ENCODE measurements at regions not wholly inside any gene's neighbourhood (a gene's known extent, or its start where the extent isn't known, plus 50 kb on each side); places are given as distances from the start of the nearest gene placed in this dataset.

DNA sequence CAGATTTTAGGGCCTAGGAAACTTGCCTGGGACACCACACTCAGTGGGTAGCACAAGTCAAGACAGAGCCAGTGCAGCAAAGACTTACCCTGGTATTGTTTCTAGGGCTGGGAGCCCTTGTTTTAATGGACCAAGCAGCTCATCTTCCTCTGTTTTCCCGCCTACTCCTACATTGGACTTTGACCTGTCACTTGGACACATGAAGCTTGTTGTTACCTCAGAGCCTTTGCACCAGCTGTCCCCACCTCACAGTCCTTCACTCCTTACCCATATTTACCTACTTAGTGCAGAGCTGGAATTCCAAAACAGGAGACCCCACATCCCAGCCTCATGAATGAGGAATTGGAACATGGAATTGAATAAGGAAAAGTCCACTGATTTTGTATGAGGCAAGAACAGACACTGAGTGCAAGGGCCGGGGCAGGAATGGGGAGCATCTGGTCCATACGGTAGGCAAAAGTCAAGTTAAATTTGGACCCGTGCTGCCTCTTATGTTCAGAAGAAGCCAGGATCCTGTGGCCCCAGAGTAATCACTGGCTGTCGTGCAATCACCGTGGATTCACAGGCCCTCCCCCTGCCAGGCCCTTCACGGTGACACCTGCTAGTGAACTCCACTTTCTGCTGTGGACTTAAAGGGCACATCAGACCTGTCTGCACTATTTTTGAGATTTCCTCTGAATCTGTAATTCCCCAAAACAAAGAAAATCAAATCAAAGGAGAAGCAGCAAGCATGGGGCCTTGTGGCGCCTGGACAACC, 236.9 kb upstream of the PMEPA1 start:
- H3K9me2 ChIP-seq (ENCODE audit: low read depth, low read length): no peaks in the 10 kb centered on the region
- 0 out of 2 replicates have a peak, but pooled peaks cover 2% of the 10 kb centered on the region for H3K27me3 ChIP-seq (ENCODE audit: insufficient read depth, low read length)
- no peaks in the 10 kb centered on the region for H3K9me3 ChIP-seq (ENCODE audit: low read length)
- no peaks in the 10 kb centered on the region for H3K36me3 ChIP-seq (ENCODE audit: insufficient read depth, low read length)
- H3K79me2 ChIP-seq (ENCODE audit: insufficient read depth, low read length): no peaks in the 10 kb centered on the region
- no peak overlapping the region for H3K4me2 ChIP-seq (ENCODE audit: low read length)
- H3K4me1 ChIP-seq (ENCODE audit: insufficient read depth, low read length, severe bottlenecking): no peaks in the 10 kb centered on the region
- no peak for TF ChIP-seq EZH2 (IDR thresholded peaks at IDR 0.05; ENCODE audit: borderline replicate concordance, low read length)
- TF ChIP-seq, protein P1, sequence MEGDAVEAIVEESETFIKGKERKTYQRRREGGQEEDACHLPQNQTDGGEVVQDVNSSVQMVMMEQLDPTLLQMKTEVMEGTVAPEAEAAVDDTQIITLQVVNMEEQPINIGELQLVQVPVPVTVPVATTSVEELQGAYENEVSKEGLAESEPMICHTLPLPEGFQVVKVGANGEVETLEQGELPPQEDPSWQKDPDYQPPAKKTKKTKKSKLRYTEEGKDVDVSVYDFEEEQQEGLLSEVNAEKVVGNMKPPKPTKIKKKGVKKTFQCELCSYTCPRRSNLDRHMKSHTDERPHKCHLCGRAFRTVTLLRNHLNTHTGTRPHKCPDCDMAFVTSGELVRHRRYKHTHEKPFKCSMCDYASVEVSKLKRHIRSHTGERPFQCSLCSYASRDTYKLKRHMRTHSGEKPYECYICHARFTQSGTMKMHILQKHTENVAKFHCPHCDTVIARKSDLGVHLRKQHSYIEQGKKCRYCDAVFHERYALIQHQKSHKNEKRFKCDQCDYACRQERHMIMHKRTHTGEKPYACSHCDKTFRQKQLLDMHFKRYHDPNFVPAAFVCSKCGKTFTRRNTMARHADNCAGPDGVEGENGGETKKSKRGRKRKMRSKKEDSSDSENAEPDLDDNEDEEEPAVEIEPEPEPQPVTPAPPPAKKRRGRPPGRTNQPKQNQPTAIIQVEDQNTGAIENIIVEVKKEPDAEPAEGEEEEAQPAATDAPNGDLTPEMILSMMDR (IDR thresholded peaks at IDR 0.05; ENCODE audit: low read length): no peak
- no peak overlapping the region for H3K27ac ChIP-seq (ENCODE audit: low read depth, low read length, poor library complexity, severe bottlenecking)
- no peak overlapping the region for H2AFZ ChIP-seq (ENCODE audit: low read length)
- H3K9ac ChIP-seq (ENCODE audit: low read length): no peak overlapping the region
- H4K20me1 ChIP-seq (ENCODE audit: insufficient read depth, low read length): no peaks in the 10 kb centered on the region
- H3K4me3 ChIP-seq (ENCODE audit: low read depth, low read length, poor library complexity, severe bottlenecking): no peak overlapping the region
- no peaks in the 10 kb centered on the region for H3F3A ChIP-seq (ENCODE audit: insufficient read depth, low read length)

DNA sequence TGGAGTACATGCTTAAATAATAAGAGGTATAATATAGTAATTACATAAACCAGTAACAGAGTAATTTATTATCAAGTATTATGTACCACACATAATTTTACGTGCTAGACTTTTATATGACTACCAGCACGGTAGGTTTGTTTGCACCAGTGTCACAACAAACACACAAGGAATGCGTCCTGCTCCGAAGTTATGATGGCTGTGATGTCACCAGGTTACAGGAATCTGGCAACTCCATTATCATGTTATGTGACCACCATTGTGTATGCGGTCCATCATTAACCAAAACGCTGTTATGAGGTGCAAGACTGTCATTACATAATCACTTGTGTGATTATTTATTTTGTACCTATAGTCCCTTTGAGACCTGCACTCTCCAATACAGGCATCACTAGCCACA, 235.2 kb upstream of the PMEPA1 start:
- Histone ChIP-seq H3K27me3 (ENCODE audit: insufficient read depth, low read length) (0 out of 2 replicates have a peak, but pooled peaks cover 2% of the 10 kb centered on the region), H3F3A (ENCODE audit: insufficient read depth, low read length) (no peaks in the 10 kb centered on the region)

DNA sequence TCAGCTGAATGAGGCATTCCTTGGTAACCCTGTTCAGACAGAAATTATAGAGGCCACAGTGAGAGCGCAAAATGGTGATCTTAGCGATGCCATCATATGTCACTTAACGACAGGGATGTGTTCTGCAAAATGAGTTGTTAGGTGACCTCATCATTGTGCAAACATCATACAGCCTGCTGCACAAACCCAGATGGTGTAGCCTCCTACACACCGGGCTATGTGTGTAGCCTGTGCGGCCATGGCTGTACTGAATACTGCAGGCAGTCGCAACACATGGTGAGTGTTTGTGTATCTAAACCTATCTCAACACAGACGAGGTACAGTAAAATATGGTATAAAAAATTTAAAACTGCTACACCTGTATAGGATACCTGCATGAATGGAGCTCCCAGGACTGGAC, 234.1 kb upstream of the PMEPA1 start:
- H3K4me1 ChIP-seq (ENCODE audit: insufficient read depth, low read length, severe bottlenecking): no peaks in the 10 kb centered on the region
- no peaks in the 10 kb centered on the region for H3K9me3 ChIP-seq (ENCODE audit: low read length)
- no peaks in the 10 kb centered on the region for H3K36me3 ChIP-seq (ENCODE audit: insufficient read depth, low read length)
- H3K9ac ChIP-seq (ENCODE audit: low read length): no peak overlapping the region
- H3K27me3 ChIP-seq (ENCODE audit: insufficient read depth, low read length): 0 out of 2 replicates have a peak, but pooled peaks cover 2% of the 10 kb centered on the region
- no peak for TF ChIP-seq EZH2 (IDR thresholded peaks at IDR 0.05; ENCODE audit: borderline replicate concordance, low read length)
- TF ChIP-seq, protein P1 (IDR thresholded peaks at IDR 0.05; ENCODE audit: low read length): no peak
- H4K20me1 ChIP-seq (ENCODE audit: insufficient read depth, low read length): no peaks in the 10 kb centered on the region
- no peaks in the 10 kb centered on the region for H3K79me2 ChIP-seq (ENCODE audit: insufficient read depth, low read length)
- H2AFZ ChIP-seq (ENCODE audit: low read length): no peak overlapping the region
- H3K27ac ChIP-seq (ENCODE audit: low read depth, low read length, poor library complexity, severe bottlenecking): no peak overlapping the region
- no peaks in the 10 kb centered on the region for H3F3A ChIP-seq (ENCODE audit: insufficient read depth, low read length)
- no peaks in the 10 kb centered on the region for H3K9me2 ChIP-seq (ENCODE audit: low read depth, low read length)
- H3K4me3 ChIP-seq (ENCODE audit: low read depth, low read length, poor library complexity, severe bottlenecking): no peak overlapping the region
- no peak overlapping the region for H3K4me2 ChIP-seq (ENCODE audit: low read length)

More for the DNA sequence above, 235.2 kb upstream of the PMEPA1 start:
- Histone ChIP-seq H3K27ac (ENCODE audit: low read depth, low read length, poor library complexity, severe bottlenecking) (no peak overlapping the region), H2AFZ (ENCODE audit: low read length) (no peak overlapping the region), H3K4me3 (ENCODE audit: low read depth, low read length, poor library complexity, severe bottlenecking) (no peak overlapping the region), H3K36me3 (ENCODE audit: insufficient read depth, low read length) (no peaks in the 10 kb centered on the region), H3K4me1 (ENCODE audit: insufficient read depth, low read length, severe bottlenecking) (no peaks in the 10 kb centered on the region), H3K9me2 (ENCODE audit: low read depth, low read length) (no peaks in the 10 kb centered on the region), H3K4me2 (ENCODE audit: low read length) (no peak overlapping the region), H3K79me2 (ENCODE audit: insufficient read depth, low read length) (no peaks in the 10 kb centered on the region), H3K9me3 (ENCODE audit: low read length) (no peaks in the 10 kb centered on the region), H4K20me1 (ENCODE audit: insufficient read depth, low read length) (no peaks in the 10 kb centered on the region), H3K9ac (ENCODE audit: low read length) (no peak overlapping the region)
- TF ChIP-seq, protein P1 (IDR thresholded peaks at IDR 0.05; ENCODE audit: low read length): no peak
- TF ChIP-seq EZH2 (IDR thresholded peaks at IDR 0.05; ENCODE audit: borderline replicate concordance, low read length): no peak

Data from OCI-LY1 (cell line).